ENCODE measurements at regions not wholly inside any gene's neighbourhood (a gene's known extent, or its start where the extent isn't known, plus 50 kb on each side); places are given as distances from the start of the nearest gene placed in this dataset.
"Not testable (repeated sequence)": the region's sequence is repeated elsewhere in the genome, so short reads cannot be mapped to it uniquely, and the experiment has no call there.

DNA sequence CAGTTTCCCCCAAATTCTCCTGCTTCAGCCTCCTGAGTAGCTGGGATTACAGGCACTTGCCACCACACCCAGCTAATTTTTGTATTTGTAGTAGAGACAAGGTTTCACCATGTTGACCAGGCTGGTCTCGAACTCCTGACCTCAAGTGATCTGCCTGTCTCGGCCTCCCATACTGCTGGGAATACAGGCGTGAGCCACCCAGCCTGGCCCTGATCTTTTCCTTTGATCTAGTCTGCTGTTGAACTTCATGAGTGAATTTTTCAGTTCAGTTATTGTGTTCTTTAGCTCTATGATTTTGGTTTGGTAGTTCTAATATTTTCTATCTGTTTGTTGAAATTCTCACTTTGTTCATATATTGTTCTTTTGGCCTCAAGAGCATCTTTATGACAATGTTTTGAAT, 83.4 kb upstream of the RAP2C start:
- DNase-seq: not testable (repeated sequence)

DNA sequence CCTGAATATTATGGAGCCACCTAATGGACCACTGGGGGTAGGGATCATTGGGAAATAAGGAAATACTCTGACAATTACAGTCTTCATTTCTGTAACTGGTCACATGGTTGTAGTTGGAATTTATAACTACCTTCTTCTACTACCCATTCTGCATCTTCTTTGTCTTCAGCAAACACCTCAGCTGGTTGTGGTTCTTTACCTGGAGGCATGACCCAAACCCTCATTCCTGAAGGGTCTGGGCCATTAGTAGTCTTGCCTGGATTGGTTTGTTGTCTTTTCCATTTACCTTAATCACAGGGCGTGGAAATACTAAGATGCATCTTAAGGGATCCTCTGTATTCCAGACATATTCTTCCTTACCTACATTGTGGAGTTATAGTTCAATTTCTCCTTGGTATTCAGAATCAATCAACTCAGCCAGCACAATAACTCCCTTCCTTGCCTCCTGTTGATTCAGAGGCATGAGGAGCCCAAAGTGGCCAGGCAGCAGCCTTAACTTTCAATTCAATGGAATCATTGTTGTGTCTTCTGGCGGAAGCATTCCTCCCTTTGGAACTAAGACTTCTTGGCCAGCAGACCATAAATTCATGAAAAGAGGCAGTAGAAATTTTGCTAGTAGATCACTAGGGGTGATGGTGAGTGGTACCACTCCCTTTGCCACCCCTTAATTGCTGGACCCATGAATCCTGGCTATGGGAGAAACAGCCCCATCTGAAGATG, 75.7 kb upstream of the RAP2C start:
- DNase-seq: no peak

- DNase-seq: no peak
Observed at GRCh38 chrX:132294192-132294591, 74.9 kb upstream of the RAP2C start.

GRCh38 chrX:132292793-132293192, 73.5 kb upstream of the RAP2C start:
- peak in 2 of 5 experiments; percentile 12 to 55 for DNase-seq

DNA sequence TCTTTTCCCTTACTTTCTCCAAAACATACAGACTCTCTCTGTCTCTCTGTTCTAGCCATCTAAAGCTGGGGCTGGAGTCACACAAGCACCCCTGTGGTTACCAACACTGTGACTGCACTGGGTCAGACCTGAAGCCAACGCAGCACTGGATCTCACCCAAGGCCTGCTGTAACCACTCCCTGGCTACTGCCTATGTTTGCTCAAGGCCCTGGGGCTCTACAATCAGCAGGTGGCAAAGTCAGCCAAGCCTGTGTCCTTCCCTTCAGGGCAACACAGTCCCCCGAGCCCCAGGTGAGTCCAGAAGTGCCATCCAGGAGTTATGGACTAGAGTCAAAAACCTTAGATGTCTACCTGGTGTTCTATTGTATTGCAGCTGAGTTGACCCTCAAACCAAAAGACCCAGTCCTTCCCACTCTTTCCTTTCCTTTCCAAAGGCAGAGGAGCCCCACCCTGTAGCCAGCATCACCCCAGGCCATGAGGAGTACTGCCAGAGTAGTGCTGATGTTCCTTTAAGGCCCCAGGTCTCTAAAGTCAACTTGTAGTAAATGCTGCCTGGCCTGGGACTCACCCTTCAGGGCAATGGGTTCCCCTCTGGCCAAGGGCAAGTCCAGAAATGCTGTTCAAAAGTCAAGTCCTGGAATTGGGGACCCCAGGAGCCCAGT, 58.8 kb upstream of the RAP2C start:
- DNase-seq: no peak

- DNase-seq: no peak
Observed at GRCh38 chrX:132272826-132273225, 53.6 kb upstream of the RAP2C start.

DNA sequence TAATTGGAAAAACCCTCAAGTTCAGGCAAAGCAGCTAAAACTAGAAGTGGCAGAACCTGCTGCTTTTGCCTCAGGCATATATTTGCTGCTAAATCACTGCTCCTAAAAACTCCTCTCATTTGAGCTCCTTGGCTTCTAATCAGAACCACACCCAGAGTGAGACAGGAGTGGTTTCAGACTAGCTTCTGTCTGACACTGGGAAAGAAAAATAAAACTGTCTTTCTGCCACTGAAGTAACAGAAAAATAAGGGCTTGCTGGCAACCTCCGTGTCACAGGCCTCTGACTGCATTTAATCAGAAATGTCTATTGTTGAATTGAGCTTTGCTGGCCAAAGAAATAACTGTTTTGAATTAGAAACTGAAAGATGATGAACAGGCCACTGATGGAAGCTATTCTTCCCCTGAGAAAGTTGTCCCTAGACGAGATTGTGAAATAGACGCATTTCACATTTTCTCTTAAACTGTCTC, 52.1 kb upstream of the RAP2C start:
- no peak for DNase-seq

DNA sequence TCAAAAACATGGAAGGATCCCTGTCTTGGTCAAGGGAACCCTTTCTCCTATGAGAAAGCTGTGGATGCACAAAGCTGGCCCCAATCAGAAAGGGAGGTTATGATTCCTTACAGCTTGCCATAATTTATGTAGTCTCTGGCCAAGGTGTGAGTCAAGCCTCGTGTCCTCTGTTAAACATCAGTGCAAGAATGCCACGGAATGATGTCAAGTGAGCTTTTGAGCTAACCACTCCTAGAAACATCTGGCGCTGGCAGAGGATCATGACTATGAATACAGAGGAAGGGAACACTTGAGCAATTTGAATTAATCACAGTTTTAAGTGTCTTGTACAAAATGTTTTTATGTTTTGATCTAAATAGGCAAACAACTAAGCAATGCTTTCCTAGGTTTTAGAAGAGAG, 51.5 kb upstream of the RAP2C start:
- DNase-seq: no peak

- peak in 1 of 5 experiments; percentile 16 for DNase-seq
Observed at GRCh38 chrX:132270021-132270420, 50.8 kb upstream of the RAP2C start.

Measured in T-helper 2 cell (primary cell).